Gastrocnemius medialis (tissue), 4 donors: ENCODE measurements at regions not wholly inside any gene's neighbourhood (a gene's known extent, or its start where the extent isn't known, plus 50 kb on each side); places are given as distances from the start of the nearest gene placed in this dataset.
A peak's percentile ranks its signal among the peaks of the same experiment; 100 is the strongest.

Experiments used
- ATAC-seq, 2 donors: fragments of 150-250 bp; one replicate each; pipeline ENCODE4 v1.9.1; 2016
- DNase-seq, 2 donors: peaks; one replicate each; pipeline ENCODE4 v3.0.0-alpha.2; 2019
- H3K27ac ChIP-seq, 4 donors: fragments of 200-600 bp; sonication (generic); 1 replicate in 1 of 4; 2 replicates in 3 of 4; pipeline ENCODE4 v1.5.1; 2016 to 2018; ENCODE audit warnings: mild to moderate bottlenecking in 2 of 4, moderate library complexity in 1 of 4
- H3K27me3 ChIP-seq, 3 donors: fragments of 200-600 bp; sonication (generic) in 2 of 3; 1 replicate in 1 of 3; 2 replicates in 2 of 3; pipeline versions ENCODE4 v1.5.1 to v1.6.0; 2016 to 2019; ENCODE audit warnings: mild to moderate bottlenecking in 1 of 3, moderate library complexity in 1 of 3
- H3K36me3 ChIP-seq, 2 donors: fragments of 200-600 bp; sonication (generic) in 1 of 2; one replicate each; pipeline ENCODE4 v1.5.1; 2017 to 2018
- H3K4me1 ChIP-seq, 2 donors: fragments of 200-600 bp; sonication (generic) in 1 of 2; one replicate each; pipeline ENCODE4 v1.5.1; 2016 to 2017; ENCODE audit warnings: mild to moderate bottlenecking in 2 of 2
- H3K4me3 ChIP-seq, 4 donors: fragments of 200-600 bp; sonication (generic) in 3 of 4; 1 replicate in 1 of 4; 2 replicates in 3 of 4; pipeline ENCODE4 v1.5.1; 2016 to 2019; ENCODE audit warnings: mild to moderate bottlenecking in 2 of 4
- H3K9me3 ChIP-seq, 3 donors: fragments of 200-600 bp; sonication (generic) in 2 of 3; 1 replicate in 1 of 3; 2 replicates in 2 of 3; pipeline ENCODE4 v1.5.1; 2016 to 2019
- CTCF ChIP-seq, 5 experiments: fragments of 450-650 bp in 3 of 5; fragments of 200-600 bp in 2 of 5; sonication (generic) in 2 of 5; IDR thresholded peaks in 4 of 5; conservative IDR thresholded peaks in 1 of 5; 1 replicate in 4 of 5; 2 replicates in 1 of 5; pipeline ENCODE4 v1.5.1; 2016 to 2019; ENCODE audit warnings: antibody characterized with exemption in 5 of 5, mild to moderate bottlenecking in 3 of 5, moderate library complexity in 3 of 5
- POLR2A ChIP-seq, 2 donors: fragments of 450-650 bp; IDR thresholded peaks; one replicate each; pipeline ENCODE4 v1.6.1; 2017; ENCODE audit warnings: antibody characterized with exemption in 2 of 2, mild to moderate bottlenecking in 2 of 2, moderate library complexity in 2 of 2
- in situ Hi-C, 4 donors: fragments of 200-750 bp; cut with MboI; loops; one replicate each; pipeline versions ENCODE4 v1.15.0 to v1.8.0; 2017; ENCODE audit warnings: low sequenced_read_pairs in 4 of 4
- intact Hi-C: fragments of 100-400 bp; cut with DNase I; formaldehyde crosslinking; loops from one replicate; pipeline ENCODE4 v1.15.1; 2023; ENCODE audit warnings: low total_unique reads

GRCh38 chr5:89199306-89199705 lies 316.3 kb upstream of the MEF2C start:
- Histone ChIP-seq H3K27ac (no peak overlapping the region), H3K36me3 (no peaks in the 10 kb centered on the region), H3K27me3 (no peaks in the 10 kb centered on the region), H3K4me3 (no peak overlapping the region), H3K9me3 (peaks cover 0 to 11% (median 0%) of the 10 kb centered on the region in 3 donors), H3K4me1 (no peaks in the 10 kb centered on the region)
- intact Hi-C loops: no loop called here
- DNase-seq (no peak), ATAC-seq (no peak)
- TF ChIP-seq CTCF (IDR thresholded peaks at IDR 0.05 in 4 of 5, conservative IDR thresholded peaks at IDR 0.05 in 1 of 5) (no peak), POLR2A (IDR thresholded peaks at IDR 0.05) (no peak)
- in situ Hi-C loops: no loop called here

- Histone ChIP-seq H3K4me1 (peaks cover 5 to 16% of the 10 kb centered on the region in 2 donors), H3K4me3 (no peak overlapping the region), H3K9me3 (no peaks in the 10 kb centered on the region), H3K36me3 (no peaks in the 10 kb centered on the region), H3K27ac (peak overlapping the region in 2 of 4 donors; percentile 14 to 28), H3K27me3 (no peaks in the 10 kb centered on the region)
- TF ChIP-seq POLR2A (IDR thresholded peaks at IDR 0.05) (no peak), CTCF (IDR thresholded peaks at IDR 0.05 in 4 of 5, conservative IDR thresholded peaks at IDR 0.05 in 1 of 5) (no peak)
- in situ Hi-C loops: no loop called here
- no peak for DNase-seq
- intact Hi-C loops: no loop called here
- peak; percentile 16 to 81 for ATAC-seq
Measured at GRCh38 chr5:89191374-89191773, 308.4 kb upstream of the MEF2C start.

- intact Hi-C loops (no loop called here), in situ Hi-C loops (no loop called here)
- no peaks in the 10 kb centered on the region for H3K27me3 ChIP-seq
- peak overlapping the region in 2 of 4 donors; percentile 14 to 28 for H3K27ac ChIP-seq
- peaks cover 5 to 16% of the 10 kb centered on the region in 2 donors for H3K4me1 ChIP-seq
- ATAC-seq (no peak), DNase-seq (no peak)
- H3K4me3 ChIP-seq: no peak overlapping the region
- no peaks in the 10 kb centered on the region for H3K36me3 ChIP-seq
- H3K9me3 ChIP-seq: no peaks in the 10 kb centered on the region
- no peak for TF ChIP-seq CTCF (IDR thresholded peaks at IDR 0.05 in 4 of 5, conservative IDR thresholded peaks at IDR 0.05 in 1 of 5)
- TF ChIP-seq POLR2A (IDR thresholded peaks at IDR 0.05): no peak
Measured at GRCh38 chr5:89190515-89191265, 307.7 kb upstream of the MEF2C start.

- no peak for DNase-seq
- intact Hi-C loops (no loop called here), in situ Hi-C loops (no loop called here)
- TF ChIP-seq CTCF (IDR thresholded peaks at IDR 0.05 in 4 of 5, conservative IDR thresholded peaks at IDR 0.05 in 1 of 5) (no peak), POLR2A (IDR thresholded peaks at IDR 0.05) (no peak)
- Histone ChIP-seq H3K36me3 (no peaks in the 10 kb centered on the region), H3K9me3 (no peaks in the 10 kb centered on the region), H3K4me3 (no peak overlapping the region), H3K27ac (no peak overlapping the region), H3K4me1 (peaks cover 5 to 16% of the 10 kb centered on the region in 2 donors), H3K27me3 (no peaks in the 10 kb centered on the region)
- ATAC-seq: no peak
Measured at GRCh38 chr5:89187883-89188465, 305.0 kb upstream of the MEF2C start.
